IMR-90 (cell line): ENCODE measurements at regions not wholly inside any gene's neighbourhood (a gene's known extent, or its start where the extent isn't known, plus 50 kb on each side); places are given as distances from the start of the nearest gene placed in this dataset.

ENCODE experiments used
- ATAC-seq: fragments of 200-7000 bp; cut with Tn5 transposase; 2 replicates; pipeline ENCODE4 v1.9.1; 2020; ENCODE audit warnings: low read depth, mild to moderate bottlenecking, moderate library complexity
- BruUV-seq: library from RNA; stranded (reverse); fragments of 400-500 nt; replicated peaks from 2 replicates; lab custom pipeline; 2021; lab: Mats Ljungman, UMichigan
- CTCF ChIA-PET: fragments of 300-600 bp; formaldehyde crosslinking; extraction: SDS; loops from one replicate; lab custom pipeline; 2021; ENCODE audit warnings: antibody characterized with exemption; lab: Yijun Ruan, JAX
- POLR2A ChIA-PET: fragments of 300-600 bp; sonication (Branson Sonifier 250); formaldehyde crosslinking; loops from one replicate; lab custom pipeline; 2022; ENCODE audit warnings: antibody characterized with exemption; ENCODE audit not compliant: unreplicated experiment; lab: Charles Lee
- DNase-seq: peaks from one replicate; pipeline ENCODE4 v3.0.0; 2013
- H2AFZ ChIP-seq: replicated peaks from 2 replicates; pipeline ENCODE3; 2013; ENCODE audit warnings: low read length, mild to moderate bottlenecking; ENCODE audit not compliant: poor library complexity
- H2AK5ac ChIP-seq: 2 replicates; pipeline ENCODE4 v1.6.1; 2013; ENCODE audit warnings: low read depth, low read length, inconsistent platforms
- H2AK9ac ChIP-seq: replicated peaks from 2 replicates; pipeline ENCODE3; 2013; ENCODE audit warnings: mild to moderate bottlenecking, low read depth, low read length, moderate library complexity; ENCODE audit not compliant: poor library complexity
- H2BK120ac ChIP-seq: 2 replicates; pipeline ENCODE4 v1.6.1; 2013; ENCODE audit warnings: low read depth, low read length, inconsistent platforms
- H2BK15ac ChIP-seq: 3 replicates; pipeline ENCODE4 v1.6.1; 2013; ENCODE audit warnings: low read depth, low read length, inconsistent platforms
- H2BK20ac ChIP-seq: 2 replicates; pipeline ENCODE4 v1.6.1; 2013; ENCODE audit warnings: low read depth, mild to moderate bottlenecking, inconsistent platforms, low read length, moderate library complexity
- H2BK5ac ChIP-seq: 2 replicates; pipeline ENCODE4 v1.6.1; 2013; ENCODE audit warnings: mild to moderate bottlenecking, low read depth, low read length, inconsistent platforms; ENCODE audit not compliant: poor library complexity, severe bottlenecking
- H3K14ac ChIP-seq: replicated peaks from 2 replicates; pipeline ENCODE4 v1.6.1; 2013; ENCODE audit warnings: low read depth, low read length, inconsistent platforms
- H3K18ac ChIP-seq: 2 replicates; pipeline ENCODE4 v1.6.1; 2013; ENCODE audit warnings: low read depth, low read length, control low read depth
- H3K23ac ChIP-seq: 2 replicates; pipeline ENCODE4 v1.6.1; 2013; ENCODE audit warnings: low read depth, low read length, inconsistent platforms
- H3K27ac ChIP-seq: 2 replicates; pipeline ENCODE4 v1.5.1; 2013; ENCODE audit warnings: mild to moderate bottlenecking, control low read depth, low read length; ENCODE audit not compliant: insufficient read depth
- H3K27me3 ChIP-seq: 2 replicates; pipeline ENCODE4 v1.6.1; 2013; ENCODE audit warnings: low read length; ENCODE audit not compliant: control insufficient read depth, insufficient read depth
- H3K36me3 ChIP-seq: 2 replicates; pipeline ENCODE4 v1.6.1; 2013; ENCODE audit warnings: low read length, mixed read lengths; ENCODE audit not compliant: control insufficient read depth, insufficient read depth
- H3K4ac ChIP-seq: 2 replicates; pipeline ENCODE4 v1.6.1; 2013; ENCODE audit warnings: low read depth, low read length, inconsistent platforms
- H3K4me1 ChIP-seq: 2 replicates; pipeline ENCODE4 v1.6.1; 2013; ENCODE audit warnings: low read length, mixed read lengths; ENCODE audit not compliant: control insufficient read depth, insufficient read depth
- H3K4me2 ChIP-seq: 2 replicates; pipeline ENCODE4 v1.6.1; 2013; ENCODE audit warnings: low read depth, mild to moderate bottlenecking, control low read depth, low read length, moderate library complexity
- H3K4me3 ChIP-seq: 2 replicates; pipeline ENCODE4 v1.5.1; 2013; ENCODE audit warnings: low read depth, mild to moderate bottlenecking, control low read depth, low read length, moderate library complexity; ENCODE audit not compliant: insufficient read depth
- H3K56ac ChIP-seq: 2 replicates; pipeline ENCODE4 v1.6.1; 2013; ENCODE audit warnings: low read length, inconsistent platforms; ENCODE audit not compliant: insufficient read depth; ENCODE audit errors: extremely low read depth
- H3K79me1 ChIP-seq, 2 experiments: 2 replicates each; pipeline ENCODE4 v1.6.1; 2013; ENCODE audit warnings: low read length in 2 of 2, inconsistent platforms in 1 of 2, low read depth in 1 of 2
- H3K9ac ChIP-seq: 2 replicates; pipeline ENCODE4 v1.6.1; 2013; ENCODE audit warnings: low read depth, low read length, control low read depth
- H3K9me1 ChIP-seq: 2 replicates; pipeline ENCODE4 v1.6.1; 2013; ENCODE audit warnings: low read length, inconsistent platforms; ENCODE audit not compliant: insufficient read depth
- H3K9me3 ChIP-seq: 2 replicates; pipeline ENCODE4 v1.6.1; 2013; ENCODE audit warnings: low read length; ENCODE audit not compliant: control insufficient read depth, insufficient read depth
- H4K20me1 ChIP-seq: 2 replicates; pipeline ENCODE4 v1.6.1; 2013; ENCODE audit warnings: low read length, inconsistent platforms; ENCODE audit not compliant: insufficient read depth
- H4K5ac ChIP-seq: 2 replicates; pipeline ENCODE4 v1.6.1; 2013; ENCODE audit warnings: mild to moderate bottlenecking, low read depth, low read length, control low read depth
- H4K8ac ChIP-seq, 2 experiments: 2 replicates each; pipeline ENCODE4 v1.6.1; 2013; ENCODE audit warnings: low read depth in 2 of 2, low read length in 2 of 2, control low read depth in 1 of 2, inconsistent platforms in 1 of 2
- H4K91ac ChIP-seq: 2 replicates; pipeline ENCODE4 v1.6.1; 2013; ENCODE audit warnings: low read depth, low read length, inconsistent platforms; ENCODE audit not compliant: insufficient read depth
- BHLHE40 ChIP-seq: fragments of 150-350 bp; IDR thresholded peaks from 2 replicates; pipeline ENCODE4 v1.6.1; 2016; ENCODE audit warnings: mild to moderate bottlenecking, low read depth, low read length
- CHD1 ChIP-seq: IDR thresholded peaks from 2 replicates; pipeline ENCODE4 v1.6.1; 2012; ENCODE audit warnings: low read depth, low read length, improper control_type of control experiment
- FOS ChIP-seq: fragments of 150-350 bp; IDR thresholded peaks from 2 replicates; pipeline ENCODE4 v1.6.1; 2016; ENCODE audit warnings: low read depth, low read length
- MAZ ChIP-seq: IDR thresholded peaks from 2 replicates; pipeline ENCODE4 v1.6.1; 2012; ENCODE audit warnings: low read depth, mild to moderate bottlenecking, low read length, improper control_type of control experiment, moderate library complexity, borderline replicate concordance
- MXI1 ChIP-seq: IDR thresholded peaks from 2 replicates; pipeline ENCODE4 v1.6.1; 2012; ENCODE audit warnings: low read depth, mild to moderate bottlenecking, low read length, moderate library complexity, borderline replicate concordance
- POLR2A ChIP-seq: IDR thresholded peaks from 2 replicates; pipeline ENCODE4 v1.6.1; 2012; ENCODE audit warnings: mild to moderate bottlenecking, low read depth, low read length
- RAD21 ChIP-seq: IDR thresholded peaks from 2 replicates; pipeline ENCODE4 v1.6.1; 2012; ENCODE audit warnings: low read length, improper control_type of control experiment
- RCOR1 ChIP-seq: IDR thresholded peaks from 2 replicates; pipeline ENCODE4 v1.6.1; 2012; ENCODE audit warnings: mild to moderate bottlenecking, low read length, improper control_type of control experiment; ENCODE audit not compliant: insufficient replicate concordance
- RFX5 ChIP-seq: IDR thresholded peaks from 2 replicates; pipeline ENCODE4 v1.8.0; 2012; ENCODE audit warnings: low read depth, mild to moderate bottlenecking, low read length, moderate library complexity
- SMC3 ChIP-seq: fragments of 150-350 bp; IDR thresholded peaks from 2 replicates; pipeline ENCODE4 v1.6.1; 2016; ENCODE audit warnings: low read depth, mild to moderate bottlenecking, antibody characterized with exemption, low read length, moderate library complexity
- WGBS, 2 experiments: methylation state at CpG; one replicate each; pipeline versions ENCODE4 v1.1.5 to v1.1.7; 2013; ENCODE audit warnings: missing lambda C conversion rate in 2 of 2; ENCODE audit not compliant: insufficient read length in 1 of 2; ENCODE audit errors: extremely low coverage in 2 of 2; 5-methylcytosine and 5-hydroxymethylcytosine counted together
- dilution Hi-C: fragments of 300-500 bp; cut with HindIII; formaldehyde crosslinking; loops from one replicate; pipeline ENCODE4 v1.14.3; 2018; ENCODE audit warnings: low sequenced_read_pairs; ENCODE audit not compliant: unreplicated experiment
- in situ Hi-C: fragments of 300-500 bp; cut with MboI; formaldehyde crosslinking; loops from 3 replicates; pipeline ENCODE4 v1.14.3; 2019; ENCODE audit warnings: low sequenced_read_pairs, inconsistent platforms, mixed read lengths
- intact Hi-C: fragments of 100-400 bp; cut with micrococcal nuclease; formaldehyde crosslinking; loops from 2 replicates; pipeline ENCODE4 v1.10.0; 2022
- TF ChIP-seq, protein P1 (sequence below): conservative IDR thresholded peaks from 2 replicates; pipeline ENCODE4 v1.5.1; 2012; ENCODE audit warnings: mild to moderate bottlenecking, low read depth, low read length, improper control_type of control experiment
- TF ChIP-seq, protein P2 (sequence below): fragments of 150-350 bp; IDR thresholded peaks from 2 replicates; pipeline ENCODE4 v1.6.1; 2017; ENCODE audit warnings: mild to moderate bottlenecking, antibody characterized with exemption, low read length, low read depth
- TF ChIP-seq, protein P3 (sequence below): fragments of 150-350 bp; IDR thresholded peaks from 2 replicates; pipeline ENCODE4 v1.6.1; 2016; ENCODE audit warnings: low read depth, mild to moderate bottlenecking, low read length, moderate library complexity, borderline replicate concordance

DNA sequence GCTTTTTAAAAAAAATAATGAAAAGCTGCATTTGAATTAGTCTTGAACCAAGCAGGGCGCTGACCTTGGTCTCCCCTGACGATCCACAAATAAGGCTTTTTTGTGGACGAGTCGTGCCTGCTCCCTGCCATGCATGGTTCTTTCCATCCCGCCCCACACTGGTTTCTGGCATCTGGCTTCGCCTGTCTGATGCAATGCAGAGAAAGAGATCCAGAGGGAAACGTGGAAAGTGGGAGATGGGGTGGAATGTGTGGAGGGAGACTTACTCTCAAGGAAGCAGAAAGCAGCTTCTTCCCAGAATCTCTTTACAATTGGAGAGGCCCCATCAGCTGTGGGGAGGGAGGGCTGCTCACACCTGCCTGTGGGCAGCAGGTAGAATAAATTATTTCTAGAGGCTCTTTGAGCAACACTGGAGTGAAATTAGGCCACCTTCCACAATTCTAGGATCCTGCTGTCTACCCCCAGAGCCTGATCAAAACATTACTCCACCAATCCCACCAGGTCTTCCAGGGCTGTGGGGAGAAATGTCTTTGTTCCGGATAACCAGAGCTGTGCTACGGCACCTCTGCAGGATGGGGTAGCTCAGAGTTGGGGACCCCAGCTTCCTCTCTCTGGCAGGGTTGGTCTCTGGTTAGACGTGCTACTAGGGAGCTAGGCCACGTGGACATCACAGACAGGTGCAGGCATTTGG, 183.5 kb downstream of the UQCRFS1 start:
- H4K5ac ChIP-seq, result no peak overlapping the region
- H2AK9ac ChIP-seq, result no peak overlapping the region
- no peak overlapping the region for H2AK5ac ChIP-seq
- WGBS, 2 experiments, result 28% methylated on average over 2 of the region's 11 CpGs; no CpG with 5 or more reads in 1 of the 2 experiments
- H3K27ac ChIP-seq, result no peak overlapping the region
- no peaks in the 10 kb centered on the region for H3K27me3 ChIP-seq
- no peak overlapping the region for H2BK5ac ChIP-seq
- intact Hi-C loops, result no loop called here
- no peak overlapping the region for H3K23ac ChIP-seq
- no peak overlapping the region for H3K9ac ChIP-seq
- ATAC-seq, result no peak
- no peak overlapping the region for H3K4ac ChIP-seq
- no peak overlapping the region for H3K4me2 ChIP-seq
- no TSS peak for BruUV-seq
- no peak overlapping the region for H4K8ac ChIP-seq
- H4K91ac ChIP-seq, result no peak overlapping the region
- peak; percentile 8 for DNase-seq
- no peaks in the 10 kb centered on the region for H3K36me3 ChIP-seq
- no peak overlapping the region for H2BK15ac ChIP-seq
- no peaks in the 10 kb centered on the region for H3K9me1 ChIP-seq
- no peak overlapping the region for H3K56ac ChIP-seq
- no peak overlapping the region for H2BK20ac ChIP-seq
- H3K4me3 ChIP-seq, result no peak overlapping the region
- no peak overlapping the region for H3K14ac ChIP-seq
- H3K9me3 ChIP-seq, result peaks cover 4% of the 10 kb centered on the region; the same call in 1 of the 2 replicates
- in situ Hi-C loops, result no loop called here
- H3K79me1 ChIP-seq, result no peaks in the 10 kb centered on the region
- no peaks in the 10 kb centered on the region for H3K4me1 ChIP-seq
- no peak overlapping the region for H3K18ac ChIP-seq
- ChIA-PET CTCF (no interaction called here), POLR2A (no interaction called here)
- no peak overlapping the region for H2BK120ac ChIP-seq
- dilution Hi-C loops, result no loop called here
- H4K20me1 ChIP-seq, result no peaks in the 10 kb centered on the region
- H2AFZ ChIP-seq, result no peak overlapping the region
- TF ChIP-seq, protein P1, sequence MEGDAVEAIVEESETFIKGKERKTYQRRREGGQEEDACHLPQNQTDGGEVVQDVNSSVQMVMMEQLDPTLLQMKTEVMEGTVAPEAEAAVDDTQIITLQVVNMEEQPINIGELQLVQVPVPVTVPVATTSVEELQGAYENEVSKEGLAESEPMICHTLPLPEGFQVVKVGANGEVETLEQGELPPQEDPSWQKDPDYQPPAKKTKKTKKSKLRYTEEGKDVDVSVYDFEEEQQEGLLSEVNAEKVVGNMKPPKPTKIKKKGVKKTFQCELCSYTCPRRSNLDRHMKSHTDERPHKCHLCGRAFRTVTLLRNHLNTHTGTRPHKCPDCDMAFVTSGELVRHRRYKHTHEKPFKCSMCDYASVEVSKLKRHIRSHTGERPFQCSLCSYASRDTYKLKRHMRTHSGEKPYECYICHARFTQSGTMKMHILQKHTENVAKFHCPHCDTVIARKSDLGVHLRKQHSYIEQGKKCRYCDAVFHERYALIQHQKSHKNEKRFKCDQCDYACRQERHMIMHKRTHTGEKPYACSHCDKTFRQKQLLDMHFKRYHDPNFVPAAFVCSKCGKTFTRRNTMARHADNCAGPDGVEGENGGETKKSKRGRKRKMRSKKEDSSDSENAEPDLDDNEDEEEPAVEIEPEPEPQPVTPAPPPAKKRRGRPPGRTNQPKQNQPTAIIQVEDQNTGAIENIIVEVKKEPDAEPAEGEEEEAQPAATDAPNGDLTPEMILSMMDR, result no peak
- TF ChIP-seq FOS, result no peak
- TF ChIP-seq, protein P2, sequence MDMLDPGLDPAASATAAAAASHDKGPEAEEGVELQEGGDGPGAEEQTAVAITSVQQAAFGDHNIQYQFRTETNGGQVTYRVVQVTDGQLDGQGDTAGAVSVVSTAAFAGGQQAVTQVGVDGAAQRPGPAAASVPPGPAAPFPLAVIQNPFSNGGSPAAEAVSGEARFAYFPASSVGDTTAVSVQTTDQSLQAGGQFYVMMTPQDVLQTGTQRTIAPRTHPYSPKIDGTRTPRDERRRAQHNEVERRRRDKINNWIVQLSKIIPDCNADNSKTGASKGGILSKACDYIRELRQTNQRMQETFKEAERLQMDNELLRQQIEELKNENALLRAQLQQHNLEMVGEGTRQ, result no peak
- no peak for TF ChIP-seq MXI1
- no peak for TF ChIP-seq RFX5
- no peak for TF ChIP-seq SMC3
- TF ChIP-seq CHD1, result no peak
- TF ChIP-seq RAD21, result no peak
- no peak for TF ChIP-seq RCOR1
- TF ChIP-seq BHLHE40, result no peak
- TF ChIP-seq POLR2A, result no peak
- no peak for TF ChIP-seq MAZ
- TF ChIP-seq, protein P3, sequence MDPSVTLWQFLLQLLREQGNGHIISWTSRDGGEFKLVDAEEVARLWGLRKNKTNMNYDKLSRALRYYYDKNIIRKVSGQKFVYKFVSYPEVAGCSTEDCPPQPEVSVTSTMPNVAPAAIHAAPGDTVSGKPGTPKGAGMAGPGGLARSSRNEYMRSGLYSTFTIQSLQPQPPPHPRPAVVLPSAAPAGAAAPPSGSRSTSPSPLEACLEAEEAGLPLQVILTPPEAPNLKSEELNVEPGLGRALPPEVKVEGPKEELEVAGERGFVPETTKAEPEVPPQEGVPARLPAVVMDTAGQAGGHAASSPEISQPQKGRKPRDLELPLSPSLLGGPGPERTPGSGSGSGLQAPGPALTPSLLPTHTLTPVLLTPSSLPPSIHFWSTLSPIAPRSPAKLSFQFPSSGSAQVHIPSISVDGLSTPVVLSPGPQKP, result no peak
